ENCODE measurements at regions not wholly inside any gene's neighbourhood (a gene's known extent, or its start where the extent isn't known, plus 50 kb on each side); places are given as distances from the start of the nearest gene placed in this dataset.

DNA sequence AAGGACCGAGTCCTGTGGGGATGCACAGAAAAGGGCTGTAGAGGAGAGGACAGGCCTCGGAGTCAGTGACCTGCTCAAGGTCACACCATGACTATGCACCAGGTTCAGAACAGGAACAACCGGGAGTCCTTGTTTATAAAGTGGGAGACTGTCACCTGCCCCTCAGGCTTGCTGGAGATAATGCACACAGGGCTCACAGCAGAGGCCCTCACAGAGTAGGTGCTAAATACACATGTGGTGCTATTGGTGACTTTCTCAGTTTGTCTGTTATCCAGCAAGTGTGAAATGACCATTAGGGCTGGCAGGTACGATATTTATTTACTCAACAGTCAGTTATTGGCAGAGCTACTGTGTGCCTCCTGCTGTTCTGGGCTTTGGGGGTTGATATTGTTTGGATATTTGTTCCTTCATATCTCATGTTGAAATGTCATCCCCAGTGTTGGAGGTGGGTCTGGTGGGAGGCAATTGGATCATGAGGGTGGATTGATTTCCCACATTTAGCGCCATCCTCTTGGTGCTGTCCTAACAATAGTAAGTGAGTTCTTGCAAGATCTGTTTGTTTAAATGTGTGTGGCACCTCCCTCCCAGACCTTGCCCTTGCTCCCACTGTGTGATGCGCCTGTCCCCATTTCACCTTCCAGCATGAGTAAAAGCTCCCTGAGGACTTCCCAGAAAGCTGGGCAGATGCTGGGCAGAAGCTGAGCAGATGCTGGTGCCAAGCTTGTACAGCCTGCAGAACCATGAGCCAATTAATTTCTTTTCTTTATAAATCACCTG is 162.1 kb upstream of the MPHOSPH6 start:
- Histone ChIP-seq H3K4me1 (no peaks in the 10 kb centered on the region), H3K27me3 (peaks cover 4% of the 10 kb centered on the region), H3K4me3 (no peak overlapping the region), H3K36me3 (no peaks in the 10 kb centered on the region), H3K27ac (no peak overlapping the region), H3K9me3 (no peaks in the 10 kb centered on the region)
- TF ChIP-seq POLR2A (IDR thresholded peaks at IDR 0.05) (no peak), CTCF (IDR thresholded peaks at IDR 0.05) (no peak), POLR2AphosphoS5 (IDR thresholded peaks at IDR 0.05) (no peak), EP300 (IDR thresholded peaks at IDR 0.05) (no peak)
- 80% methylated on average over 5 of the region's 6 CpGs for WGBS
- no peak for DNase-seq (ENCODE audit: low spot score in 2 of 2)

GRCh38 chr16:82331397-82331796 is 161.4 kb upstream of the MPHOSPH6 start:
- Histone ChIP-seq H3K27me3 (peaks cover 4% of the 10 kb centered on the region), H3K9me3 (no peaks in the 10 kb centered on the region), H3K4me1 (no peaks in the 10 kb centered on the region), H3K36me3 (no peaks in the 10 kb centered on the region), H3K27ac (no peak overlapping the region), H3K4me3 (no peak overlapping the region)
- no peak for TF ChIP-seq EP300 (IDR thresholded peaks at IDR 0.05)
- TF ChIP-seq POLR2A (IDR thresholded peaks at IDR 0.05), result no peak
- no peak for TF ChIP-seq CTCF (IDR thresholded peaks at IDR 0.05)
- no peak for TF ChIP-seq POLR2AphosphoS5 (IDR thresholded peaks at IDR 0.05)
- 72% methylated on average over 3 of the region's 3 CpGs for WGBS
- no peak for DNase-seq (ENCODE audit: low spot score in 2 of 2)

DNA sequence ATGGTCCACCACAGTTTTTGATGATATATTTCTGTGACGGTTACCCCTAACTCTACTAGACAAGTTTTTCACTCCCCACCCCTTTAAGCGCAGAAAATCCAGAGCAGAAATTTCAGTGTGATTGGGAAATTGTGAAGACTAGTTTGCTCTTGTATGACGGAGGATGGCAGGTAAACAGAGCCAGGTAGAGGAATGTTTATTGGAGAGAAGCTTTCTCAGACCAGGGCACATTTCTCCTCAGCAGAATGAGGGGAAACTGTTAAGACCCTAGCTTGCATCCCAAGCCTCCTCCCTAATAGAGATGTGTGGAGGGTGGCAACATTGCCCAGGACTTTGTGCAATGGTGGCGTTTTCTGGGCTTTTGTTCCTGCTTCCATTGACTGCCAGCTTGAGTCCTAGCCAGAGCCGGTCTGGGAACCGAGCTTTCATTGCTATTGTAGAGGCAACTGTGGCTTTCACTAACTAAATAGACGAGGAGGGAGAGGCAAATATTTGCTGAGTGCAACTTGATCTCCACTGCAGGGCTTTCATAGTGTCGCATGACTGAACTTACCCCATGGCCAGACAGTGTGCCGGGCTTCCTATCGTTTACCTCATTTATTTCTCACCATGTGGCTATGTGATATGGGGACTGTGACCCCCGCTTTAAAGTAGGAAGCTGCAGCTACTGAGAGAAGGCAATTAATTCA is 159.6 kb upstream of the MPHOSPH6 start:
- Histone ChIP-seq H3K9me3 (no peaks in the 10 kb centered on the region), H3K27ac (no peak overlapping the region), H3K36me3 (no peaks in the 10 kb centered on the region), H3K4me1 (no peaks in the 10 kb centered on the region), H3K4me3 (no peak overlapping the region), H3K27me3 (peaks cover 4% of the 10 kb centered on the region)
- DNase-seq (ENCODE audit: low spot score in 2 of 2), result no peak
- TF ChIP-seq EP300 (IDR thresholded peaks at IDR 0.05) (no peak), CTCF (IDR thresholded peaks at IDR 0.05) (no peak)
- 66% methylated on average over 11 of the region's 11 CpGs for WGBS

GRCh38 chr16:82328881-82329469 is 159.0 kb upstream of the MPHOSPH6 start:
- no peak for DNase-seq (ENCODE audit: low spot score in 2 of 2)
- peaks cover 4% of the 10 kb centered on the region for H3K27me3 ChIP-seq
- 60% methylated on average over 5 of the region's 5 CpGs for WGBS
- TF ChIP-seq CTCF (IDR thresholded peaks at IDR 0.05), result no peak
- no peak for TF ChIP-seq POLR2A (IDR thresholded peaks at IDR 0.05)
- no peak for TF ChIP-seq EP300 (IDR thresholded peaks at IDR 0.05)
- TF ChIP-seq POLR2AphosphoS5 (IDR thresholded peaks at IDR 0.05), result no peak
- peaks cover 3% of the 10 kb centered on the region for H3K9me3 ChIP-seq
- H3K27ac ChIP-seq, result no peak overlapping the region
- H3K4me1 ChIP-seq, result no peaks in the 10 kb centered on the region
- H3K36me3 ChIP-seq, result no peaks in the 10 kb centered on the region
- no peak overlapping the region for H3K4me3 ChIP-seq

GRCh38 chr16:82323171-82323570 is 153.1 kb upstream of the MPHOSPH6 start:
- DNase-seq (ENCODE audit: low spot score in 2 of 2), result no peak
- H3K4me1 ChIP-seq, result no peaks in the 10 kb centered on the region
- no peak for TF ChIP-seq POLR2AphosphoS5 (IDR thresholded peaks at IDR 0.05)
- TF ChIP-seq CTCF (IDR thresholded peaks at IDR 0.05), result no peak
- TF ChIP-seq POLR2A (IDR thresholded peaks at IDR 0.05), result no peak
- no peak for TF ChIP-seq EP300 (IDR thresholded peaks at IDR 0.05)
- 91% methylated on average over 2 of the region's 2 CpGs for WGBS
- no peaks in the 10 kb centered on the region for H3K27me3 ChIP-seq
- peaks cover 12% of the 10 kb centered on the region for H3K9me3 ChIP-seq
- H3K27ac ChIP-seq, result no peak overlapping the region
- H3K4me3 ChIP-seq, result no peak overlapping the region
- H3K36me3 ChIP-seq, result no peaks in the 10 kb centered on the region

All from suprapubic skin (tissue), 4 donors.